IPS DF 4.7 (cell line): ENCODE measurements at regions not wholly inside any gene's neighbourhood (a gene's known extent, or its start where the extent isn't known, plus 50 kb on each side); places are given as distances from the start of the nearest gene placed in this dataset.
"Not testable (repeated sequence)": the region's sequence is repeated elsewhere in the genome, so short reads cannot be mapped to it uniquely, and the experiment has no call there.

Experiments
- DNase-seq: peaks from one replicate; pipeline ENCODE4 v3.0.0-alpha.2; 2013; ENCODE audit warnings: low spot score; ENCODE audit errors: extremely low read depth

DNA sequence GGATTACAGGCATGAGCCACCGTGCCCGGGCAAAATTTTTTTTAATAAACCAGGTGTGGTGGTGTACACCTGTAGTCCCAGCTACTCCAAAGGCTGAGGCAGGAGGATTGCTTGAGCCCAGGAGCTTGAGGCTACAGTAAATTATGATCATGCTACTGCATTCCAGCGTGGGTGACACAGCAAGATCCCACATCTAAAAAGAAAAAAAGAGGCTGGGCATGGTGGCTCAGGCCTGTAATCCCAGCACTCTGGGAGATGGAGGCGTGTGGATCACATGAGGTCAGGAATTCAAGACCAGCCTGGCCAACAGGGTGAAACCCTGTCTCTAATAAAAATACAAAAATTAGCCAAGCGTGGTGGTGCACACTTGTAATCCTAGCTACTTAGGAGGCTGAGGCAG, 125.6 kb downstream of the ZNF281 start:
- not testable (repeated sequence) for DNase-seq

DNA sequence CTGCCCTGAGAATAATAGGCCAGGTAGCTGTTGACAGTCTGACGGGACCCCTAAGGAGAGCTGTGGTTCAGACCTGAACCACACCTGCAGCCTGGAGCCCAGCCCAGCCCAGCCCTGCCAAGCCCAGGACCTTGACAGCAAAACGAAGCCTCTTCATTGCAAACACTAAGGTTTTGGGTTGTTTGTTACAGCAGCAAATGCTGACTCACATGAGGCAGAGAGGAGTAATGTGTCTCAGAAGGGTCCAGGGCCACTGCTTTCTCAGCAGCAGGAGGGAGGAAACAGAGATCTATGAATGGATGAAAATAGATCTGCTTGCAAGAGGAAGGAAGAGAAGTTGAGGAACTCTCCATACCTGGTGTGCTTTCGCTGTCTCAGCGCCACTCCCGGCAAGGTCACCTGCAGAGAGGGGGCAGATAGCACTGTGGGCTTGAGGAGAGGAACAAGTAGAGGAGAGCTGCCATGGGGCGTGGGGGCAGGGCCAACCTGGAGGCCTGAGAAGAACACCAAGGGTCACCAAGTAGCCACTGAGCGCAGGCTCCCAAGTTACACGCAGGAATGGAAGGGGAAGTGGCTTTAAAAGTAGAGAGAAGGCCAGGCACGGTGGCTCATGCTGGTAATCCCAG, 127.2 kb downstream of the ZNF281 start:
- DNase-seq: no peak

GRCh38 chr1:200281201-200281835, 128.5 kb downstream of the ZNF281 start:
- no peak for DNase-seq

- DNase-seq: peak; percentile 56
These were observed 129.9 kb downstream of the ZNF281 start for GRCh38 chr1:200279810-200280411.

GRCh38 chr1:200275816-200276453, 133.9 kb downstream of the ZNF281 start:
- no peak for DNase-seq

GRCh38 chr1:200275415-200275814, 134.4 kb downstream of the ZNF281 start:
- no peak for DNase-seq

DNA sequence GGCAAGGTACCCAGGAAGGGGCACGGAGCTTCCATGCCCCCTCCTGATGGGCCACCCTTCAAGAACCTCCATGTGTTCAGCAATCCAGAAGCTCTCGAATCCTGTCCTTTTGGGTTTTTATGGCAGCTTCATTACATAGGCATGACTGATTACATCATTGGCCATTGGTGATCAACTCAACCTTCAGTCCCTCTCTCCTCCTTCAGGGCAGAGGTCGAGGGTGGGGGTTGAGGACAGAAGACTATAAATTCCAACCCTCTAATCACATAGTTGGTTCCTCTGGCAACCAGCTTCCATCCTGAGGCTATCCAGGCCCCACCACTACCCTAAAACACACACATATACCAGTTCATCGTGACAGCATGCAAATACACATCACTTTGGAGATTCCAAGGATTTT, 135.7 kb downstream of the ZNF281 start:
- no peak for DNase-seq

DNA sequence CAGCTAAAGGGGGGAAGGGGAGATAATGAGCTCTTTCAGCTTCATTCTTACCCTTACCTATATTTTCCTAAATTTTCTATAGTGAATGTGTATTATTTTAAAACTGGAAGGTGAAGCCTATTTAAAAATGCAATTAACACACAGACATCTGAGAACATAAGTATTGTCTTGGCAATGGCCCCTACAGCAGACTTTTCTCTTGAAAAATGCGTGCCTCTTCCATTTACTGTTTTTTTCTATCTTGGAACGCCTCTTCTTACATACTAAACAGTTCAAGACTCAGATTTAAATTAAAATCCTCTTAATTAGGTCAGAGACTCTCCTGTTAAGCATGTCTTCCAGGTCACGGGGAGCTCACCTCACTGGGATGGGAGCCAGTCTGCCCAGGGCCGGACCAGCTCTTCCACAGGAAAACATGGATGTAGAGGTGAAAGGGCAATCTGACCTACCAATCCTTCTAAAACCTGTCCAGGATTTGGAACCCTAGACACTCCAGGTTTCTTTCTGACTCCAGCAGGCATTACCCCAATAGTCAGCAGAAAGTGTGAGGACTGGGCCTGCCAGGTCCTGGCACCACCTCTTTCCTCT, 137.3 kb downstream of the ZNF281 start:
- DNase-seq: no peak

GRCh38 chr1:200269256-200269655, 140.6 kb downstream of the ZNF281 start:
- DNase-seq: no peak

DNA sequence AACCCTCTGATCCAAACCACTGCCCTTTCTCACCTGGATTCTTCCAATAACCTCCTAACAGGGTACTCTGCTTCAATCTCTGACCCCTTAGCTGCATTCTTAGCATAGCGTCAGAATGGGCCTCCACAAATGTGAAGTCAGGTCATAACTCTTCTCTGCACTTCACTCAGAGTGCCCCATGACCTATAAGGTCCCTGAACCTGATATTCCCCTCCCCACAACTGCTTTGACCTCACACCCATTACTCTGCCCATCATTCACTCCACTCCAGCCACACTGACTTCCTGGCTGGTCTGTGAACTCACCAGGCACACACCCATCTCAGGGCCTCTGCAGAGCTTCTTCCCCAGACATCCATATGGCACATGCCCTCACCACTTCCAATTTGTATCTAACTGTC, 141.9 kb downstream of the ZNF281 start:
- DNase-seq: no peak

- DNase-seq: no peak
These were observed 142.4 kb downstream of the ZNF281 start for GRCh38 chr1:200267458-200267857.

GRCh38 chr1:200266871-200267270, 143.0 kb downstream of the ZNF281 start:
- DNase-seq: no peak

GRCh38 chr1:200265881-200266280, 144.0 kb downstream of the ZNF281 start:
- no peak for DNase-seq

- DNase-seq: no peak
These were observed 144.7 kb downstream of the ZNF281 start for GRCh38 chr1:200265104-200265503.

DNA sequence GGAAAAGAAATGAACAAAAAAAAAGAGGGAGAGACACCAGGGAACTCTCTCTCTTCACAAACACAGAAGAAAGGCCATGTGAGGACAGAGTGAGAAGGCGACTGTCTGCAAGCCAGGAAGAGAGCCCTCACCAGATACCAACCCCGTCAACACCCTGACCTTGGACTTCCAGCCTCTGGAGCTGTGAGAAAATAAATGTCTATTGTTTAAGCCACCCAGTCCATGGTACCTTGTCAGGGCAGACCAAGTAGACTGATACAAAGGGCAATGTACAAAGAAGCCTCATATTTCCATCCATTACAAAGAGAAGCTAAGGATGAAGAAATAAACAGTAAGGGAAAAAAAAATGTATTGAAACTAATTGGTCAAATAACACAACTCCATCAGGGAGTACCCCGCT, 146.6 kb downstream of the ZNF281 start:
- DNase-seq: no peak

DNA sequence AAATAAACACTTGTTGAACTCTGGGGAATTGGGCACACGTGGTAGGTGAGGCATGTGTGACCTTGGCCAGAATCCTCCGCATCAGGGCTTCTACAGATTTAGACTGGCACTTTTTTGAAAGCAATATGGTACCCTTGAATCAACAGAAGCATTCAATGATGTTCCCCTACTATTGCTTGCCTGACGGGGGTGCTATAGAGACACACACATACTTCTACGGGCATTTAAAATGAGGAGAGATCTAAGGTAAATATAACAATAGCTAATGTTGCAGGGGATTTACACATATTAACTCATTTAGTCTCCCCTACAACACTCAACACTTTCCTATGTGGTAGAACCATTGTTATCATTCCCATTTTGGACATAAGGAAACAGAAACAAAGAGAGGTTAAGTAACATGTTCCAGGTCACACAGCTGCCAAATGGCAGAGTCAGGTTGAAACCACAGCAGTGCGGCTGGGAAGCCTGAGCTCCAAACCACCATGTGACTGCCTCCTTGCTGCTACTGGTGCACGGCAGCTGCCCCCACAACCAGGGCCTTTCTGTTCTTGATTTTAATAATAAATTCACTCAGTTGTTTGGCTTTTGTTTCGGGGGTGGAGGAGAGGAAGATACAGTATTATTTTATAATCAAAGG, 147.4 kb downstream of the ZNF281 start:
- no peak for DNase-seq

DNA sequence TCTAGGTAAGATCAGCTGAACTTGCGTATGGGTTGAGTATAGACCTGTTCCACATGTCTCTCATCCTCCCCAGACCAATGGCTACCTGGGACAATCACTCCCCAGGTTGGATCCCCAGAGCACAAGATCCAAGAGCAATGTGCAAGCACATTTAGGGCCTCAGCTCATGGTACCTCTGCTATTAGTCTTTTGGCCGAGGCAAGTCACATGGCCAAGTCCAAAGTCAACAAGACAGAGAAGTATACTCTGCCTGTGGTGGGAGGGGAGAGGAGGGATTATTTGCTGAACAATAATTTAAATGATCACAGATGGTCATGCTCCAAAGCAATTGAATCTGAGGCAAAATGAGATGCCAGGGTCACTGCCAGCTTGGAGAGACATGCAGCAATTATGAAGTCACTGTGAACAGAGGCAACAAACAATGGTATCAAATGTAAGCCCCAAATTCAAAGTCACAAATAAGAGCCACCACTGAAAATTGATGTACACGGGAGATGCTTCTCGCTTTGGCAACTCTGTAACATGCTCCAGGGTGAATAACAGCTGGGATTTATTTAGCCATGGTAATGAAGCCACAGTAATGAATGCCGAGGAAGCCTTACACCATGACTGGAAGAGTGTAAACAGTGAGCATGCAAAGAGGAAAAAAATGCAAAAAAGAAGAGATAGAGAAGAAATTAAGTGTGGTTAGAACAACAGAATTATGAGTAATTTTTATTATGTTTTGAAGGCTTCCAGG, 149.1 kb downstream of the ZNF281 start:
- no peak for DNase-seq

GRCh38 chr1:200258447-200259375, 151.1 kb downstream of the ZNF281 start:
- no peak for DNase-seq

GRCh38 chr1:200257235-200257634, 152.6 kb downstream of the ZNF281 start:
- no peak for DNase-seq

- DNase-seq: not testable (repeated sequence)
These were observed 155.2 kb downstream of the ZNF281 start for GRCh38 chr1:200254602-200255001.
